Thyroid gland (tissue), 4 donors: ENCODE measurements at regions not wholly inside any gene's neighbourhood (a gene's known extent, or its start where the extent isn't known, plus 50 kb on each side); places are given as distances from the start of the nearest gene placed in this dataset.

Experiments
- POLR2A ChIP-seq, 2 donors: fragments of 450-650 bp; IDR thresholded peaks; one replicate each; pipeline ENCODE4 v1.6.1; 2017; ENCODE audit warnings: antibody characterized with exemption in 2 of 2, mild to moderate bottlenecking in 2 of 2, moderate library complexity in 1 of 2
- TF ChIP-seq, protein P1 (sequence below), 6 experiments: fragments of 200-600 bp in 3 of 6; fragments of 450-650 bp in 3 of 6; sonication (generic) in 3 of 6; IDR thresholded peaks; one replicate each; pipeline ENCODE4 v1.5.1; 2016 to 2019; ENCODE audit warnings: antibody characterized with exemption in 6 of 6, mild to moderate bottlenecking in 2 of 6, inconsistent platforms in 1 of 6, moderate library complexity in 1 of 6

- TF ChIP-seq, protein P1, sequence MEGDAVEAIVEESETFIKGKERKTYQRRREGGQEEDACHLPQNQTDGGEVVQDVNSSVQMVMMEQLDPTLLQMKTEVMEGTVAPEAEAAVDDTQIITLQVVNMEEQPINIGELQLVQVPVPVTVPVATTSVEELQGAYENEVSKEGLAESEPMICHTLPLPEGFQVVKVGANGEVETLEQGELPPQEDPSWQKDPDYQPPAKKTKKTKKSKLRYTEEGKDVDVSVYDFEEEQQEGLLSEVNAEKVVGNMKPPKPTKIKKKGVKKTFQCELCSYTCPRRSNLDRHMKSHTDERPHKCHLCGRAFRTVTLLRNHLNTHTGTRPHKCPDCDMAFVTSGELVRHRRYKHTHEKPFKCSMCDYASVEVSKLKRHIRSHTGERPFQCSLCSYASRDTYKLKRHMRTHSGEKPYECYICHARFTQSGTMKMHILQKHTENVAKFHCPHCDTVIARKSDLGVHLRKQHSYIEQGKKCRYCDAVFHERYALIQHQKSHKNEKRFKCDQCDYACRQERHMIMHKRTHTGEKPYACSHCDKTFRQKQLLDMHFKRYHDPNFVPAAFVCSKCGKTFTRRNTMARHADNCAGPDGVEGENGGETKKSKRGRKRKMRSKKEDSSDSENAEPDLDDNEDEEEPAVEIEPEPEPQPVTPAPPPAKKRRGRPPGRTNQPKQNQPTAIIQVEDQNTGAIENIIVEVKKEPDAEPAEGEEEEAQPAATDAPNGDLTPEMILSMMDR (IDR thresholded peaks at IDR 0.05) = no peak
- TF ChIP-seq POLR2A (IDR thresholded peaks at IDR 0.05) = no peak
Measured at GRCh38 chr1:38305666-38306065, 259.1 kb upstream of the POU3F1 start.
